ENCODE measurements at regions not wholly inside any gene's neighbourhood (a gene's known extent, or its start where the extent isn't known, plus 50 kb on each side); places are given as distances from the start of the nearest gene placed in this dataset.

DNA sequence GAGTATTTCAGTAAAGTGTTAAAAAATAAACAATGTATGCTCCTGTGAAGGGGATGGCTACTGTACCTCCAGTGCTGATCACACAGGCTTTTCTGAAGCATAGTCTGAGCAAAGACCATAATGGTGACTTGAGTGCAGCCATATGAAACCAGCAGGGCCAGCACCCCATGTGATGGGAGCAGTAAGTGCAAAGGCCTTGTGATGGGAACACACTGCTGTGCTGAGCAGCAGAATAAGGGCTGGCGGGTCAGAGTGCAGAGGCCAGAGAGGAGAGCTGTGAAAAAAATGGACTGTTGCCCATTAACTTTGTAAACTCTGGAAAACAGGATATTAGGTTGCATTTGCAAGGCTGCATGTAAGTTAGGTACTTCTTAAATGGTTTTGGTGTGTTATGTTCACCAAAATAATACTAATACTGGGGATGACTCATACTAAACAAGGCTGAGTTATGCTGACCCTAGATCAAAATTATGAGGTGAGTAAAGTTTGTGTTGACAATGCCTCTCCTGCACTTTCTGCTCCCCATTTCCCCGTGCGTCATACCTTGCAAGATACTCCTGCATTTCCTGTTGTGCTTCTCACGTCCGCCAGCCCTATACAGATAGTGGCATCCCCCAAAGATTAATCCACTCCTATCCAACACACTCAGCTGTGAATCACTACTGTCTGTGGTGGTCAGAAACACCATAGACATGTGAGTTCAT, 67.0 kb upstream of the FAM9A start:
- TF ChIP-seq, protein P1, sequence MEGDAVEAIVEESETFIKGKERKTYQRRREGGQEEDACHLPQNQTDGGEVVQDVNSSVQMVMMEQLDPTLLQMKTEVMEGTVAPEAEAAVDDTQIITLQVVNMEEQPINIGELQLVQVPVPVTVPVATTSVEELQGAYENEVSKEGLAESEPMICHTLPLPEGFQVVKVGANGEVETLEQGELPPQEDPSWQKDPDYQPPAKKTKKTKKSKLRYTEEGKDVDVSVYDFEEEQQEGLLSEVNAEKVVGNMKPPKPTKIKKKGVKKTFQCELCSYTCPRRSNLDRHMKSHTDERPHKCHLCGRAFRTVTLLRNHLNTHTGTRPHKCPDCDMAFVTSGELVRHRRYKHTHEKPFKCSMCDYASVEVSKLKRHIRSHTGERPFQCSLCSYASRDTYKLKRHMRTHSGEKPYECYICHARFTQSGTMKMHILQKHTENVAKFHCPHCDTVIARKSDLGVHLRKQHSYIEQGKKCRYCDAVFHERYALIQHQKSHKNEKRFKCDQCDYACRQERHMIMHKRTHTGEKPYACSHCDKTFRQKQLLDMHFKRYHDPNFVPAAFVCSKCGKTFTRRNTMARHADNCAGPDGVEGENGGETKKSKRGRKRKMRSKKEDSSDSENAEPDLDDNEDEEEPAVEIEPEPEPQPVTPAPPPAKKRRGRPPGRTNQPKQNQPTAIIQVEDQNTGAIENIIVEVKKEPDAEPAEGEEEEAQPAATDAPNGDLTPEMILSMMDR (IDR thresholded peaks at IDR 0.05): no peak
- no peak for TF ChIP-seq EP300 (IDR thresholded peaks at IDR 0.05)
